ENCODE measurements at regions not wholly inside any gene's neighbourhood (a gene's known extent, or its start where the extent isn't known, plus 50 kb on each side); places are given as distances from the start of the nearest gene placed in this dataset.

DNA sequence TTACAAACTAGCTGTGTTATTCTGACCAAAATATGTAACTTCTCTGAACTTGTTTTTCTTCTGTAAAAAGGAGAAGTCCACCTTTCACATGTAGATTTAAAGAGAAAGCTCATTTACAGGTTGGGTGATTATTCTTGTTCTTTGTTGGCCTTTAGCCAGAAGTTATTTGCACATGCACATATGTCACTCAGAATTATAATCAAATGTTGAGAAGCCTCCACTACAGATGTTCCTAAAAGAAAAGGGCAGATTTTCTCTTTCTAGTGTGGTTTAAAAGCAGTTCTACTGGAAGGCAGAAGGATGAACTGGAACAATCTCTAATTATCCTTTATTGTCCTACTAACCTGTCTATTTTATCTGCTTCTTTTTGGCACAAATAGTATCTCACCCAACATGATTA is 209.8 kb upstream of the ELAVL2 start:
- TF ChIP-seq, protein P1, sequence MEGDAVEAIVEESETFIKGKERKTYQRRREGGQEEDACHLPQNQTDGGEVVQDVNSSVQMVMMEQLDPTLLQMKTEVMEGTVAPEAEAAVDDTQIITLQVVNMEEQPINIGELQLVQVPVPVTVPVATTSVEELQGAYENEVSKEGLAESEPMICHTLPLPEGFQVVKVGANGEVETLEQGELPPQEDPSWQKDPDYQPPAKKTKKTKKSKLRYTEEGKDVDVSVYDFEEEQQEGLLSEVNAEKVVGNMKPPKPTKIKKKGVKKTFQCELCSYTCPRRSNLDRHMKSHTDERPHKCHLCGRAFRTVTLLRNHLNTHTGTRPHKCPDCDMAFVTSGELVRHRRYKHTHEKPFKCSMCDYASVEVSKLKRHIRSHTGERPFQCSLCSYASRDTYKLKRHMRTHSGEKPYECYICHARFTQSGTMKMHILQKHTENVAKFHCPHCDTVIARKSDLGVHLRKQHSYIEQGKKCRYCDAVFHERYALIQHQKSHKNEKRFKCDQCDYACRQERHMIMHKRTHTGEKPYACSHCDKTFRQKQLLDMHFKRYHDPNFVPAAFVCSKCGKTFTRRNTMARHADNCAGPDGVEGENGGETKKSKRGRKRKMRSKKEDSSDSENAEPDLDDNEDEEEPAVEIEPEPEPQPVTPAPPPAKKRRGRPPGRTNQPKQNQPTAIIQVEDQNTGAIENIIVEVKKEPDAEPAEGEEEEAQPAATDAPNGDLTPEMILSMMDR (IDR thresholded peaks at IDR 0.05), result no peak
- no peak for TF ChIP-seq POLR2AphosphoS5 (IDR thresholded peaks at IDR 0.05)
- no peak for TF ChIP-seq EP300 (IDR thresholded peaks at IDR 0.05; ENCODE audit: low read depth)
- TF ChIP-seq POLR2A (IDR thresholded peaks at IDR 0.05), result no peak
